CD4-positive, alpha-beta memory T cell (primary cell): ENCODE measurements at regions not wholly inside any gene's neighbourhood (a gene's known extent, or its start where the extent isn't known, plus 50 kb on each side); places are given as distances from the start of the nearest gene placed in this dataset.

Experiments
- CTCF ChIA-PET: fragments of 350-600 bp; sonication (Branson Sonifier 250); formaldehyde crosslinking; loops from one replicate; lab custom pipeline; 2021; ENCODE audit warnings: inconsistent platforms; ENCODE audit not compliant: partially characterized antibody; lab: Charles Lee
- POLR2A ChIA-PET: fragments of 350-600 bp; sonication (Branson Sonifier 250); formaldehyde crosslinking; loops from one replicate; lab custom pipeline; 2021; ENCODE audit not compliant: partially characterized antibody; lab: Charles Lee
- DNase-seq, 5 donors: peaks; one replicate each; pipeline versions ENCODE4 v3.0.0 to v3.0.0-alpha.2; 2020 to 2022; ENCODE audit warnings: mixed read lengths in 1 of 5
- H3K27ac ChIP-seq: one replicate; pipeline ENCODE4 v1.7.0; 2013; ENCODE audit warnings: low read depth, low read length
- H3K27me3 ChIP-seq: 2 replicates; pipeline ENCODE4 v1.7.0; 2013; ENCODE audit warnings: mild to moderate bottlenecking, low read length, moderate library complexity; ENCODE audit not compliant: insufficient read depth
- H3K36me3 ChIP-seq: 2 replicates; pipeline ENCODE4 v1.7.0; 2013; ENCODE audit warnings: mild to moderate bottlenecking, low read length, moderate library complexity; ENCODE audit not compliant: insufficient read depth
- H3K4me1 ChIP-seq: 2 replicates; pipeline ENCODE4 v1.7.0; 2013; ENCODE audit warnings: mild to moderate bottlenecking, low read length, moderate library complexity; ENCODE audit not compliant: insufficient read depth
- H3K4me3 ChIP-seq, 2 donors: one replicate each; pipeline ENCODE4 v1.7.0; 2013; ENCODE audit warnings: low read length in 2 of 2, mild to moderate bottlenecking in 1 of 2
- H3K9me3 ChIP-seq, 2 donors: one replicate each; pipeline ENCODE4 v1.7.0; 2013; ENCODE audit warnings: low read length in 2 of 2, control low read depth in 1 of 2; ENCODE audit not compliant: control insufficient read depth in 1 of 2
- H3K27ac Mint-ChIP-seq, 7 donors: one replicate each; pipeline ENCODE4 v1.8.0; 2020 to 2021; ENCODE audit warnings: mixed read lengths in 7 of 7, mild to moderate bottlenecking in 6 of 7, inconsistent platforms in 3 of 7, moderate library complexity in 3 of 7
- H3K27me3 Mint-ChIP-seq, 2 donors: one replicate each; pipeline ENCODE4 v1.8.0; 2020 to 2021; ENCODE audit warnings: mixed read lengths in 2 of 2
- H3K36me3 Mint-ChIP-seq, 2 donors: one replicate each; pipeline ENCODE4 v1.8.0; 2020 to 2021; ENCODE audit warnings: mixed read lengths in 2 of 2, inconsistent platforms in 1 of 2, mild to moderate bottlenecking in 1 of 2
- H3K4me1 Mint-ChIP-seq, 4 donors: one replicate each; pipeline ENCODE4 v1.8.0; 2020 to 2021; ENCODE audit warnings: mixed read lengths in 4 of 4, mild to moderate bottlenecking in 1 of 4
- H3K4me3 Mint-ChIP-seq, 8 donors: one replicate each; pipeline ENCODE4 v1.8.0; 2020 to 2021; ENCODE audit warnings: mixed read lengths in 8 of 8, mild to moderate bottlenecking in 7 of 8, moderate library complexity in 6 of 8, inconsistent platforms in 3 of 8
- H3K9me3 Mint-ChIP-seq, 8 donors: one replicate each; pipeline ENCODE4 v1.8.0; 2020 to 2021; ENCODE audit warnings: mixed read lengths in 8 of 8, mild to moderate bottlenecking in 5 of 8, inconsistent platforms in 3 of 8, moderate library complexity in 1 of 8
- intact Hi-C: fragments of 100-400 bp; cut with micrococcal nuclease; formaldehyde crosslinking; loops from one replicate; pipeline ENCODE4 v1.15.1; 2023

- CTCF ChIA-PET: no interaction called here
- H3K36me3 Mint-ChIP-seq: no peaks in the 10 kb centered on the region
- Histone ChIP-seq H3K27me3 (no peaks in the 10 kb centered on the region), H3K4me3 (no peak overlapping the region), H3K4me1 (no peaks in the 10 kb centered on the region), H3K9me3 (no peaks in the 10 kb centered on the region), H3K27ac (no peak overlapping the region), H3K36me3 (no peaks in the 10 kb centered on the region)
- H3K27ac Mint-ChIP-seq: no peak overlapping the region
- no peak for DNase-seq
- peaks cover 0 to 1% of the 10 kb centered on the region in 2 donors for H3K27me3 Mint-ChIP-seq
- POLR2A ChIA-PET: no interaction called here
- no peak overlapping the region for H3K4me3 Mint-ChIP-seq
- peaks cover 0 to 2% (median 0%) of the 10 kb centered on the region in 8 donors for H3K9me3 Mint-ChIP-seq
- H3K4me1 Mint-ChIP-seq: no peaks in the 10 kb centered on the region
- intact Hi-C loops: no loop called here
These were observed 107.2 kb upstream of the ETAA1 start for GRCh38 chr2:67289921-67290371.

GRCh38 chr2:67290451-67291290 lies 106.5 kb upstream of the ETAA1 start:
- H3K36me3 Mint-ChIP-seq: no peaks in the 10 kb centered on the region
- no peaks in the 10 kb centered on the region for H3K4me1 Mint-ChIP-seq
- CTCF ChIA-PET: no interaction called here
- H3K4me3 Mint-ChIP-seq: no peak overlapping the region
- no peaks in the 10 kb centered on the region for H3K36me3 ChIP-seq
- H3K27ac ChIP-seq: no peak overlapping the region
- H3K27ac Mint-ChIP-seq: no peak overlapping the region
- DNase-seq: no peak
- H3K9me3 ChIP-seq: no peaks in the 10 kb centered on the region
- POLR2A ChIA-PET: no interaction called here
- H3K4me1 ChIP-seq: no peaks in the 10 kb centered on the region
- H3K9me3 Mint-ChIP-seq: peaks cover 0 to 2% (median 0%) of the 10 kb centered on the region in 8 donors
- intact Hi-C loops: no loop called here
- H3K4me3 ChIP-seq: no peak overlapping the region
- H3K27me3 Mint-ChIP-seq: no peaks in the 10 kb centered on the region
- H3K27me3 ChIP-seq: no peaks in the 10 kb centered on the region

DNA sequence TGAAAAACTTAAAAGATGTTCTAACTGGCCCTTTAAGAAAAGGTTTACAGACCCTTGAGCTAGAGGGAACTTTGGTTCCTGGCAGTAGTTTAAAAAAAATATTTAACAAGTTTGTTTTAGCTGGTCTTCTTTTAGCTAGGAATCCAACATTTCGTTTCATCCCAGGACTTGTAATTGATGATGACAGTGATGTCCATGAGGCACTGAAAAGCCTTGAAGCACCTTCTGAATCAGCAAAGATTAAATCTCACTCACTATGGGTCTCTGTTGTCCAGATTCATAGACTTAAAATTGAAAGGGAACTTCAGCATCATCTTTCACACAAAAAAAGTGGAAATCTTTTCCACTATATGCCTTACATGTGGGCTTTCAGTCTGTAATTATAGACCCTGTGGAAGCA lies 102.9 kb upstream of the ETAA1 start:
- DNase-seq: no peak
- intact Hi-C loops: no loop called here
- H3K4me3 Mint-ChIP-seq: no peak overlapping the region
- H3K9me3 ChIP-seq: no peaks in the 10 kb centered on the region
- H3K36me3 Mint-ChIP-seq: no peaks in the 10 kb centered on the region
- H3K36me3 ChIP-seq: no peaks in the 10 kb centered on the region
- H3K27me3 ChIP-seq: no peaks in the 10 kb centered on the region
- no peak overlapping the region for H3K4me3 ChIP-seq
- no peaks in the 10 kb centered on the region for H3K4me1 Mint-ChIP-seq
- H3K4me1 ChIP-seq: no peaks in the 10 kb centered on the region
- H3K27ac Mint-ChIP-seq: no peak overlapping the region
- CTCF ChIA-PET: no interaction called here
- no peaks in the 10 kb centered on the region for H3K27me3 Mint-ChIP-seq
- POLR2A ChIA-PET: no interaction called here
- no peaks in the 10 kb centered on the region for H3K9me3 Mint-ChIP-seq
- H3K27ac ChIP-seq: no peak overlapping the region

GRCh38 chr2:67295406-67295805 lies 101.7 kb upstream of the ETAA1 start:
- H3K27ac ChIP-seq: no peak overlapping the region
- no peaks in the 10 kb centered on the region for H3K36me3 ChIP-seq
- POLR2A ChIA-PET: no interaction called here
- Mint-ChIP-seq H3K4me3 (no peak overlapping the region), H3K4me1 (no peaks in the 10 kb centered on the region), H3K27me3 (peaks cover 0 to 2% of the 10 kb centered on the region in 2 donors), H3K27ac (no peak overlapping the region), H3K36me3 (no peaks in the 10 kb centered on the region), H3K9me3 (no peaks in the 10 kb centered on the region)
- intact Hi-C loops: no loop called here
- H3K9me3 ChIP-seq: no peaks in the 10 kb centered on the region
- no peaks in the 10 kb centered on the region for H3K27me3 ChIP-seq
- H3K4me1 ChIP-seq: no peaks in the 10 kb centered on the region
- H3K4me3 ChIP-seq: no peak overlapping the region
- CTCF ChIA-PET: no interaction called here
- no peak for DNase-seq

- H3K36me3 ChIP-seq: no peaks in the 10 kb centered on the region
- Mint-ChIP-seq H3K36me3 (no peaks in the 10 kb centered on the region), H3K9me3 (no peaks in the 10 kb centered on the region), H3K27me3 (peaks cover 0 to 2% of the 10 kb centered on the region in 2 donors), H3K4me3 (no peak overlapping the region), H3K27ac (no peak overlapping the region), H3K4me1 (no peaks in the 10 kb centered on the region)
- no peaks in the 10 kb centered on the region for H3K9me3 ChIP-seq
- ChIA-PET CTCF (no interaction called here), POLR2A (no interaction called here)
- no peak overlapping the region for H3K27ac ChIP-seq
- H3K4me3 ChIP-seq: no peak overlapping the region
- intact Hi-C loops: no loop called here
- H3K4me1 ChIP-seq: no peaks in the 10 kb centered on the region
- H3K27me3 ChIP-seq: no peaks in the 10 kb centered on the region
- no peak for DNase-seq
These were observed 101.3 kb upstream of the ETAA1 start for GRCh38 chr2:67295851-67296250.

DNA sequence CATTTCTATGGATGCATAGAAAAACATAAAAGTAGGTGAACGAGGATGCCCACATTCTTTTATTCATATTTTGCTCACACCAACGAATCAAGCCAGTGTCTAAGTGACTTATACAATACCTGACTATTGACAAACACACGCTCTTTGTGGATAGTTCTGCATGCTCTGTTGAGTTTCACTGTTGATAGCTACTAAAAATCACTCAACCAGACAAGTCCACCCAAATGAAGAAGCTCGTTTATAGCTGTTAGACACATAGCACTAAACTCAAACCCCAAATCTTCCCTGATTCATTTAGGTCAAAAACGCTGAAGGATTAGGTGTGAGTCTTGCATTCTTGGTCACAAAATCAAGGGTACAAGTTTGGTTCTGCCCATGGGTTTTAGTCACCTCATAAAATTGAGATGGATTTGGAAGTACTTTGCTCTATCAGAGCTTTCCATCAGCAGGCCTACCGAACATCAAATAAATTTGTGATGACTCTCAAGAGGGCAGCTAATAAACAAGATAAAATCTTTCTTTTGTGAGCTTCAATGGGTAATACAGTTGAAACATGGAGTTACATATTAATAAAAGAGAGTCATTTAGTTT lies 92.7 kb upstream of the ETAA1 start:
- no peak overlapping the region for H3K27ac ChIP-seq
- Mint-ChIP-seq H3K27ac (no peak overlapping the region), H3K9me3 (peaks cover 0 to 3% (median 0%) of the 10 kb centered on the region in 8 donors), H3K27me3 (peaks cover 5% of the 10 kb centered on the region in 2 donors), H3K4me3 (no peak overlapping the region), H3K36me3 (no peaks in the 10 kb centered on the region), H3K4me1 (no peaks in the 10 kb centered on the region)
- CTCF ChIA-PET: no interaction called here
- H3K9me3 ChIP-seq: no peaks in the 10 kb centered on the region
- intact Hi-C loops: no loop called here
- no peaks in the 10 kb centered on the region for H3K36me3 ChIP-seq
- POLR2A ChIA-PET: no interaction called here
- no peaks in the 10 kb centered on the region for H3K4me1 ChIP-seq
- H3K4me3 ChIP-seq: no peak overlapping the region
- DNase-seq: no peak
- no peaks in the 10 kb centered on the region for H3K27me3 ChIP-seq

GRCh38 chr2:67309281-67309680 lies 87.9 kb upstream of the ETAA1 start:
- Mint-ChIP-seq H3K27ac (no peak overlapping the region), H3K4me1 (no peaks in the 10 kb centered on the region), H3K4me3 (no peak overlapping the region), H3K27me3 (peaks cover 3 to 5% of the 10 kb centered on the region in 2 donors), H3K36me3 (no peaks in the 10 kb centered on the region), H3K9me3 (peaks cover 0 to 3% (median 0%) of the 10 kb centered on the region in 8 donors)
- Histone ChIP-seq H3K36me3 (no peaks in the 10 kb centered on the region), H3K27ac (no peak overlapping the region), H3K4me3 (no peak overlapping the region), H3K9me3 (no peaks in the 10 kb centered on the region), H3K27me3 (no peaks in the 10 kb centered on the region), H3K4me1 (no peaks in the 10 kb centered on the region)
- DNase-seq: no peak
- POLR2A ChIA-PET: no interaction called here
- intact Hi-C loops: no loop called here
- CTCF ChIA-PET: no interaction called here
